OCI-LY7 (cell line): ENCODE measurements at regions not wholly inside any gene's neighbourhood (a gene's known extent, or its start where the extent isn't known, plus 50 kb on each side); places are given as distances from the start of the nearest gene placed in this dataset.

ENCODE experiments used
- BruUV-seq: library from RNA; stranded (reverse); fragments of 400-500 nt; replicated peaks from 2 replicates; lab custom pipeline; 2021; lab: Mats Ljungman, UMichigan
- CTCF ChIA-PET: fragments of 300-600 bp; sonication (Branson Sonifier 250); formaldehyde crosslinking; loops from one replicate; lab custom pipeline; 2022; ENCODE audit warnings: antibody characterized with exemption; ENCODE audit not compliant: unreplicated experiment; lab: Charles Lee
- POLR2A ChIA-PET: fragments of 300-600 bp; sonication (Branson Sonifier 250); formaldehyde crosslinking; loops from one replicate; lab custom pipeline; 2022; ENCODE audit warnings: antibody characterized with exemption; lab: Charles Lee
- DNase-seq: peaks from one replicate; pipeline ENCODE4 v3.0.0-alpha.2; 2015; ENCODE audit warnings: low spot score
- H2AFZ ChIP-seq: fragments of 200-600 bp; sonication (generic), shearing (Covaris generic); 2 replicates; pipeline ENCODE4 v1.6.1; 2014; ENCODE audit warnings: mild to moderate bottlenecking, antibody characterized with exemption, low read length, moderate library complexity
- H3K27ac ChIP-seq: fragments of 200-600 bp; sonication (generic); 2 replicates; pipeline ENCODE4 v1.5.1; 2014; ENCODE audit warnings: mixed run types, low read depth, mild to moderate bottlenecking, moderate library complexity, low read length, inconsistent platforms; ENCODE audit not compliant: poor library complexity, severe bottlenecking
- H3K36me3 ChIP-seq: fragments of 200-600 bp; sonication (generic); 2 replicates; pipeline ENCODE4 v1.6.1; 2014; ENCODE audit warnings: mild to moderate bottlenecking, antibody characterized with exemption, low read length, moderate library complexity, mixed read lengths; ENCODE audit not compliant: insufficient read depth
- H3K4me1 ChIP-seq: fragments of 200-600 bp; sonication (generic); 2 replicates; pipeline ENCODE4 v1.5.1; 2014; ENCODE audit warnings: mild to moderate bottlenecking, low read length; ENCODE audit not compliant: insufficient read depth, poor library complexity, severe bottlenecking
- H3K4me2 ChIP-seq: fragments of 200-600 bp; sonication (generic); 2 replicates; pipeline ENCODE4 v1.6.1; 2014; ENCODE audit warnings: mild to moderate bottlenecking, low read length
- H3K4me3 ChIP-seq: fragments of 200-600 bp; sonication (generic); 2 replicates; pipeline ENCODE4 v1.5.1; 2014; ENCODE audit warnings: mild to moderate bottlenecking, low read depth, low read length; ENCODE audit not compliant: poor library complexity, severe bottlenecking
- H3K79me2 ChIP-seq: fragments of 200-600 bp; sonication (generic); 2 replicates; pipeline ENCODE4 v1.6.1; 2016; ENCODE audit warnings: low read depth, mild to moderate bottlenecking, low read length, moderate library complexity, mixed read lengths; ENCODE audit not compliant: insufficient read depth
- H3K9me2 ChIP-seq: fragments of 200-600 bp; sonication (generic); 2 replicates; pipeline ENCODE4 v1.6.1; 2016; ENCODE audit warnings: mild to moderate bottlenecking, low read length, mixed read lengths; ENCODE audit not compliant: insufficient read depth
- H3K9me3 ChIP-seq: fragments of 200-600 bp; sonication (generic); 2 replicates; pipeline ENCODE4 v1.6.1; 2014; ENCODE audit warnings: mild to moderate bottlenecking, mixed run types, low read length, mixed read lengths
- H4K20me1 ChIP-seq: fragments of 200-600 bp; sonication (generic); 2 replicates; pipeline ENCODE4 v1.6.1; 2014; ENCODE audit warnings: mild to moderate bottlenecking, antibody characterized with exemption, low read length, moderate library complexity, mixed read lengths; ENCODE audit not compliant: insufficient read depth
- CTCF ChIP-seq: fragments of 200-600 bp; sonication (generic); conservative IDR thresholded peaks from 2 replicates; pipeline ENCODE4 v1.5.1; 2014; ENCODE audit warnings: mild to moderate bottlenecking, antibody characterized with exemption, low read length, moderate library complexity, mixed read lengths
- EZH2phosphoT487 ChIP-seq: fragments of 200-600 bp; sonication (generic); IDR thresholded peaks from 2 replicates; pipeline ENCODE4 v1.6.1; 2018; ENCODE audit warnings: low read depth, borderline replicate concordance, mild to moderate bottlenecking, mixed run types, antibody characterized with exemption, low read length, moderate library complexity, mixed read lengths
- intact Hi-C: fragments of 100-400 bp; cut with micrococcal nuclease; formaldehyde crosslinking; loops from one replicate; pipeline ENCODE4 v1.10.0; 2022; ENCODE audit not compliant: unreplicated experiment

- no peaks in the 10 kb centered on the region for H3K9me2 ChIP-seq
- no peak overlapping the region for H3K4me2 ChIP-seq
- H3K27ac ChIP-seq = no peak overlapping the region
- intact Hi-C loops = no loop called here
- no TSS peak for BruUV-seq
- H3K79me2 ChIP-seq = no peaks in the 10 kb centered on the region
- H3K36me3 ChIP-seq = no peaks in the 10 kb centered on the region; the same call in 1 of the 2 replicates
- no peak for TF ChIP-seq CTCF
- no peak for TF ChIP-seq EZH2phosphoT487
- H3K4me1 ChIP-seq = no peaks in the 10 kb centered on the region
- DNase-seq = no peak
- no peak overlapping the region for H2AFZ ChIP-seq
- CTCF ChIA-PET = no interaction called here
- POLR2A ChIA-PET = interaction anchor here (0.6 kb wide), 1 partner anchor 27 kb away, joined by 3 read pairs; no protein-coding TSS in a partner anchor
- no peaks in the 10 kb centered on the region for H4K20me1 ChIP-seq
- no peak overlapping the region for H3K4me3 ChIP-seq
- peaks cover 14% of the 10 kb centered on the region; the same call in 1 of the 2 replicates for H3K9me3 ChIP-seq
Observed at GRCh38 chr22:49393526-49393925, 434.1 kb downstream of the BRD1 start.

- H3K36me3 ChIP-seq = no peaks in the 10 kb centered on the region; the same call in 1 of the 2 replicates
- H3K27ac ChIP-seq = no peak overlapping the region
- BruUV-seq = no TSS peak
- no peak overlapping the region for H3K4me3 ChIP-seq
- H3K4me2 ChIP-seq = no peak overlapping the region
- H4K20me1 ChIP-seq = no peaks in the 10 kb centered on the region
- POLR2A ChIA-PET = interaction anchor here (0.6 kb wide), 1 partner anchor 27 kb away, joined by 3 read pairs; no protein-coding TSS in a partner anchor
- no peaks in the 10 kb centered on the region for H3K4me1 ChIP-seq
- peaks cover 17% of the 10 kb centered on the region; the same call in 1 of the 2 replicates for H3K9me3 ChIP-seq
- intact Hi-C loops = no loop called here
- no peaks in the 10 kb centered on the region for H3K79me2 ChIP-seq
- H2AFZ ChIP-seq = no peak overlapping the region
- no peak for TF ChIP-seq EZH2phosphoT487
- no peak for TF ChIP-seq CTCF
- DNase-seq = no peak
- H3K9me2 ChIP-seq = no peaks in the 10 kb centered on the region
- CTCF ChIA-PET = no interaction called here
Observed at GRCh38 chr22:49392841-49393510, 434.7 kb downstream of the BRD1 start.

- H2AFZ ChIP-seq = no peak overlapping the region
- H3K9me2 ChIP-seq = no peaks in the 10 kb centered on the region
- H3K9me3 ChIP-seq = peaks cover 17% of the 10 kb centered on the region; the same call in 1 of the 2 replicates
- H3K36me3 ChIP-seq = no peaks in the 10 kb centered on the region; the same call in 1 of the 2 replicates
- H3K79me2 ChIP-seq = no peaks in the 10 kb centered on the region
- intact Hi-C loops = no loop called here
- BruUV-seq = no TSS peak
- no peak overlapping the region for H3K27ac ChIP-seq
- H4K20me1 ChIP-seq = no peaks in the 10 kb centered on the region
- CTCF ChIA-PET = no interaction called here
- POLR2A ChIA-PET = interaction anchor here (0.5 kb wide), 1 partner anchor 58 kb away, joined by 3 read pairs; no protein-coding TSS in a partner anchor
- no peak overlapping the region for H3K4me2 ChIP-seq
- TF ChIP-seq CTCF (no peak), EZH2phosphoT487 (no peak)
- no peaks in the 10 kb centered on the region for H3K4me1 ChIP-seq
- no peak overlapping the region for H3K4me3 ChIP-seq
- no peak for DNase-seq
Observed at GRCh38 chr22:49392247-49392646, 435.4 kb downstream of the BRD1 start.
